Spleen (tissue), 7 donors: ENCODE measurements at regions not wholly inside any gene's neighbourhood (a gene's known extent, or its start where the extent isn't known, plus 50 kb on each side); places are given as distances from the start of the nearest gene placed in this dataset.

Experiments used
- POLR2A ChIP-seq, 3 donors: fragments of 450-650 bp; IDR thresholded peaks; one replicate each; pipeline ENCODE4 v1.5.1; 2017; ENCODE audit warnings: antibody characterized with exemption in 3 of 3, mild to moderate bottlenecking in 1 of 3
- POLR2AphosphoS5 ChIP-seq, 3 donors: sonication (generic); formaldehyde crosslinking; IDR thresholded peaks; one replicate each; pipeline ENCODE4 v1.5.1; 2017; ENCODE audit warnings: antibody characterized with exemption in 3 of 3
- TF ChIP-seq, protein P1 (sequence below), 11 experiments: fragments of 200-600 bp in 7 of 11; fragments of 450-650 bp in 4 of 11; sonication (generic) in 4 of 11; IDR thresholded peaks in 8 of 11; conservative IDR thresholded peaks in 3 of 11; 1 replicate in 7 of 11; 2 replicates in 4 of 11; pipeline versions ENCODE4 v1.4.0 to v1.8.0; 2016 to 2021; ENCODE audit warnings: antibody characterized with exemption in 11 of 11, inconsistent platforms in 4 of 11, mild to moderate bottlenecking in 1 of 11
- donor health status: DM: no; HTN: no; CAD: no; lungs with moderate emphysema.
- donor health status: DM: no; HTN: no; CAD: no.
- donor health status: DM: no; HTN: no; CAD: no.

DNA sequence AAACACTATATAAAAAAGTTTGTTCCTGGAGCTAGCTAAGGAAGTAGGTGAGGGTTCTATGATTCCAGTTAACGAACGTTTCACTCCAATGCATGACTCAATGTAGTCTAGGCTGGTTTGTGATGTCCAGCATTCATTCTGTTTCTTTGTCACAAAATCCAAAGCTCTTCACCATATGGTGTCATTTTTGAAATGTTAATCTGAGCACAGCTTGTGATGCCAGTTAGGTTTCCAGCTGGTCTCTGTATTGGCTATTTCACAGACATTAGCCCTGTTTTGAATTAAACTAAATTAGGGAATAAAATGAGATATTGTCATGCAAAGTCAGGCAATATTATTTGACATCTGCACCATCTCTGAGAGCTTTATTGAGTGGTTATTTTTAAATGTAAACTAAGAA is 159.4 kb downstream of the RBM43 start:
- TF ChIP-seq, protein P1, sequence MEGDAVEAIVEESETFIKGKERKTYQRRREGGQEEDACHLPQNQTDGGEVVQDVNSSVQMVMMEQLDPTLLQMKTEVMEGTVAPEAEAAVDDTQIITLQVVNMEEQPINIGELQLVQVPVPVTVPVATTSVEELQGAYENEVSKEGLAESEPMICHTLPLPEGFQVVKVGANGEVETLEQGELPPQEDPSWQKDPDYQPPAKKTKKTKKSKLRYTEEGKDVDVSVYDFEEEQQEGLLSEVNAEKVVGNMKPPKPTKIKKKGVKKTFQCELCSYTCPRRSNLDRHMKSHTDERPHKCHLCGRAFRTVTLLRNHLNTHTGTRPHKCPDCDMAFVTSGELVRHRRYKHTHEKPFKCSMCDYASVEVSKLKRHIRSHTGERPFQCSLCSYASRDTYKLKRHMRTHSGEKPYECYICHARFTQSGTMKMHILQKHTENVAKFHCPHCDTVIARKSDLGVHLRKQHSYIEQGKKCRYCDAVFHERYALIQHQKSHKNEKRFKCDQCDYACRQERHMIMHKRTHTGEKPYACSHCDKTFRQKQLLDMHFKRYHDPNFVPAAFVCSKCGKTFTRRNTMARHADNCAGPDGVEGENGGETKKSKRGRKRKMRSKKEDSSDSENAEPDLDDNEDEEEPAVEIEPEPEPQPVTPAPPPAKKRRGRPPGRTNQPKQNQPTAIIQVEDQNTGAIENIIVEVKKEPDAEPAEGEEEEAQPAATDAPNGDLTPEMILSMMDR (IDR thresholded peaks at IDR 0.05 in 8 of 11, conservative IDR thresholded peaks at IDR 0.05 in 3 of 11) = no peak
- TF ChIP-seq POLR2A (IDR thresholded peaks at IDR 0.05) (no peak), POLR2AphosphoS5 (IDR thresholded peaks at IDR 0.05) (no peak)
